HCT116 (cell line): ENCODE measurements at regions not wholly inside any gene's neighbourhood (a gene's known extent, or its start where the extent isn't known, plus 50 kb on each side); places are given as distances from the start of the nearest gene placed in this dataset.

Experiments used
- CBX3 ChIP-seq: IDR thresholded peaks from 2 replicates; pipeline ENCODE4 v1.6.1; 2012; ENCODE audit warnings: low read depth
- CEBPB ChIP-seq: IDR thresholded peaks from 2 replicates; pipeline ENCODE4 v1.6.1; 2012; ENCODE audit warnings: low read depth
- EGR1 ChIP-seq: IDR thresholded peaks from 2 replicates; pipeline ENCODE4 v1.6.1; 2012; ENCODE audit warnings: low read depth
- ELF1 ChIP-seq: IDR thresholded peaks from 2 replicates; pipeline ENCODE4 v1.6.1; 2012; ENCODE audit warnings: low read depth, borderline replicate concordance
- EZH2 ChIP-seq: fragments of 200-600 bp; sonication (generic); IDR thresholded peaks from 2 replicates; pipeline ENCODE4 v1.6.1; 2017; ENCODE audit warnings: antibody characterized with exemption, mixed run types
- FOSL1 ChIP-seq: IDR thresholded peaks from 2 replicates; pipeline ENCODE4 v1.6.1; 2012; ENCODE audit warnings: low read depth
- JUND ChIP-seq: IDR thresholded peaks from 2 replicates; pipeline ENCODE4 v1.6.1; 2012
- POLR2A ChIP-seq: IDR thresholded peaks from 2 replicates; pipeline ENCODE4 v1.7.0; 2011; ENCODE audit warnings: borderline replicate concordance; ENCODE audit not compliant: insufficient read depth, insufficient read length; ENCODE audit errors: extremely low read depth
- POLR2AphosphoS5 ChIP-seq: IDR thresholded peaks from 2 replicates; pipeline ENCODE4 v1.6.1; 2011; ENCODE audit warnings: mild to moderate bottlenecking, low read depth, low read length, moderate library complexity
- REST ChIP-seq: IDR thresholded peaks from 2 replicates; pipeline ENCODE4 v1.6.1; 2012; ENCODE audit warnings: low read depth
- SIN3A ChIP-seq: IDR thresholded peaks from 2 replicates; pipeline ENCODE4 v1.6.1; 2012; ENCODE audit warnings: low read depth
- SP1 ChIP-seq: IDR thresholded peaks from 2 replicates; pipeline ENCODE4 v1.6.1; 2012; ENCODE audit warnings: low read depth
- TF ChIP-seq, protein P1 (sequence below), 3 experiments: fragments of 200-600 bp in 1 of 3; sonication (generic) in 1 of 3; IDR thresholded peaks in 2 of 3; conservative IDR thresholded peaks in 1 of 3; 2 replicates each; pipeline ENCODE4 v1.5.1; 2012 to 2017; ENCODE audit warnings: low read depth in 2 of 3, low read length in 2 of 3, antibody characterized with exemption in 1 of 3, borderline replicate concordance in 1 of 3, control low read depth in 1 of 3, mild to moderate bottlenecking in 1 of 3, mixed read lengths in 1 of 3, mixed run types in 1 of 3, moderate library complexity in 1 of 3; ENCODE audit not compliant: insufficient read depth in 1 of 3
- TF ChIP-seq, protein P2 (sequence below): IDR thresholded peaks from 2 replicates; pipeline ENCODE4 v1.6.1; 2012

- TF ChIP-seq ELF1: no peak
- no peak for TF ChIP-seq EGR1
- TF ChIP-seq EZH2: no peak
- TF ChIP-seq, protein P1, sequence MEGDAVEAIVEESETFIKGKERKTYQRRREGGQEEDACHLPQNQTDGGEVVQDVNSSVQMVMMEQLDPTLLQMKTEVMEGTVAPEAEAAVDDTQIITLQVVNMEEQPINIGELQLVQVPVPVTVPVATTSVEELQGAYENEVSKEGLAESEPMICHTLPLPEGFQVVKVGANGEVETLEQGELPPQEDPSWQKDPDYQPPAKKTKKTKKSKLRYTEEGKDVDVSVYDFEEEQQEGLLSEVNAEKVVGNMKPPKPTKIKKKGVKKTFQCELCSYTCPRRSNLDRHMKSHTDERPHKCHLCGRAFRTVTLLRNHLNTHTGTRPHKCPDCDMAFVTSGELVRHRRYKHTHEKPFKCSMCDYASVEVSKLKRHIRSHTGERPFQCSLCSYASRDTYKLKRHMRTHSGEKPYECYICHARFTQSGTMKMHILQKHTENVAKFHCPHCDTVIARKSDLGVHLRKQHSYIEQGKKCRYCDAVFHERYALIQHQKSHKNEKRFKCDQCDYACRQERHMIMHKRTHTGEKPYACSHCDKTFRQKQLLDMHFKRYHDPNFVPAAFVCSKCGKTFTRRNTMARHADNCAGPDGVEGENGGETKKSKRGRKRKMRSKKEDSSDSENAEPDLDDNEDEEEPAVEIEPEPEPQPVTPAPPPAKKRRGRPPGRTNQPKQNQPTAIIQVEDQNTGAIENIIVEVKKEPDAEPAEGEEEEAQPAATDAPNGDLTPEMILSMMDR (IDR thresholded peaks at IDR 0.05 in 2 of 3, conservative IDR thresholded peaks at IDR 0.05 in 1 of 3; ENCODE audit: borderline replicate concordance in 1 of 3, insufficient read depth in 1 of 3, low read depth in 2 of 3, low read length in 2 of 3): no peak
- no peak for TF ChIP-seq POLR2A
- TF ChIP-seq REST: no peak
- no peak for TF ChIP-seq SP1
- TF ChIP-seq FOSL1: no peak
- TF ChIP-seq, protein P2, sequence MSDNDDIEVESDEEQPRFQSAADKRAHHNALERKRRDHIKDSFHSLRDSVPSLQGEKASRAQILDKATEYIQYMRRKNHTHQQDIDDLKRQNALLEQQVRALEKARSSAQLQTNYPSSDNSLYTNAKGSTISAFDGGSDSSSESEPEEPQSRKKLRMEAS: no peak
- TF ChIP-seq JUND: no peak
- TF ChIP-seq SIN3A: no peak
- no peak for TF ChIP-seq CEBPB
- no peak for TF ChIP-seq POLR2AphosphoS5
- no peak for TF ChIP-seq CBX3
These were observed 287.4 kb upstream of the ACTBL2 start for GRCh38 chr5:57770039-57770438.
